Cortex of kidney (tissue), 1 donor: ENCODE measurements at regions not wholly inside any gene's neighbourhood (a gene's known extent, or its start where the extent isn't known, plus 50 kb on each side); places are given as distances from the start of the nearest gene placed in this dataset.
"Not testable (repeated sequence)": the region's sequence is repeated elsewhere in the genome, so short reads cannot be mapped to it uniquely, and the experiment has no call there.

Experiments
- DNase-seq: peaks from one replicate; lab custom pipeline; 2025; lab: John Stamatoyannopoulos, UW

DNA sequence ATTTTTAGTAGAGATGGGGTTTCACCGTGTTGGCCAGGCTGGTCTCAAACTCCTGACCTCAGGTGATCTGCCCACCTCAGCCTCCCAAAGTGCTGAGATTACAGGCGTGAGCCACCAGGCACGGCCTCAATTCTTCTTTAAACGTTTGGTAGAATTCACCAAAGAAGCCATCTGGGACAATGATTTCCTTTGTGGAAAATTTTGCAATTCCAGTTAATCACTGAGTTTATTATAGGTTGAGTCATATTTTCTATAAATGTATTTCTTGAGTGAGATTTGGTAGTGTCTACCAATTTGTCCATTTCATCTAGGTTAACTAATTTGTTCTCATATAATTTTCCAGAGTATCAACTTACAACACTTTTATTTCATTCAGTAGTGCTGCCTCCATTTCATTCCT lies 683.9 kb upstream of the TMEM132C start:
- no peak for DNase-seq

- DNase-seq, result no peak
Observed at GRCh38 chr12:127588249-127588648, 678.7 kb upstream of the TMEM132C start.

- no peak for DNase-seq
Observed at GRCh38 chr12:127589541-127589940, 677.4 kb upstream of the TMEM132C start.

DNA sequence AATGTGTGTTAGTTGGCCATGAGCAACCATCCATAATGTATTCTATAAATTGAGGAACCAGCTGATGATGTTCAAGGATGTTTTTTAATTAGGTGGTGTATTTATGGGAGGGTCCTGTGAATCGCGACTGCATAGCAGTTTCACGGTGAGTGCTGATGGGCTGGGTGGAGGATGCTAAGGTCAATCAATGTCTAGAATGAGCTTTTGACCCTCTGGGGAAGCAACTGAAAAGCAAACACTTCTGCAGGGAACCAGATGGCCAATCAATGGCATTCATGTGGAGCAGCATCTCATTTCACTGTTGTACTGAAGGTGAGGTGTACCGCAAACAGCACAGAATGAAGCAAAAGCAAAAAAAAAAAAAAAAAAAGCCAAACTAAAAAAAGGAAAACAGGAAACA lies 676.1 kb upstream of the TMEM132C start:
- no peak for DNase-seq

- DNase-seq, result no peak
Observed at GRCh38 chr12:127592245-127592644, 674.7 kb upstream of the TMEM132C start.

GRCh38 chr12:127594351-127594970 lies 672.5 kb upstream of the TMEM132C start:
- DNase-seq, result no peak

- DNase-seq, result no peak
Observed at GRCh38 chr12:127595506-127595905, 671.5 kb upstream of the TMEM132C start.

GRCh38 chr12:127596891-127597290 lies 670.1 kb upstream of the TMEM132C start:
- DNase-seq, result no peak

GRCh38 chr12:127599436-127599835 lies 667.5 kb upstream of the TMEM132C start:
- DNase-seq, result no peak

DNA sequence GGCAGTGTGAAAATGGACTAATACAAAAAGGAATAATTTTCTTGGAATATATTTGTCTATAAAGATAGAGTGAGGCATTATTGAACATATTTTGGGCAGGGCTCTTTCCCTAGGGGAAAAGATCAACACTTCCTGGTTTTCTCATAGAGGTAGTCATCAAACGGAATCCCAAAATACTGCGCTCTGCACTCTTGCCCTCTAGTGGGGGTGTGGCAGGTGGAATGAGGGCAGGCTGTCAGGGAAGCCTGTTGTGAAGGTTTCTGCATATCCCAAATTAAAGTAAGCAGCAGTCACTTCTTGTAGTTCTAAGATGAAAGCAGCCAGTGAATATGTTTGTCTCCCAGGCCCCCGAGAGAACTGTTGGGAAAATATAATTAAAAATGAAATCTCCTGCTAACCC lies 666.8 kb upstream of the TMEM132C start:
- DNase-seq, result no peak

- DNase-seq, result no peak
Observed at GRCh38 chr12:127606476-127607015, 660.4 kb upstream of the TMEM132C start.

DNA sequence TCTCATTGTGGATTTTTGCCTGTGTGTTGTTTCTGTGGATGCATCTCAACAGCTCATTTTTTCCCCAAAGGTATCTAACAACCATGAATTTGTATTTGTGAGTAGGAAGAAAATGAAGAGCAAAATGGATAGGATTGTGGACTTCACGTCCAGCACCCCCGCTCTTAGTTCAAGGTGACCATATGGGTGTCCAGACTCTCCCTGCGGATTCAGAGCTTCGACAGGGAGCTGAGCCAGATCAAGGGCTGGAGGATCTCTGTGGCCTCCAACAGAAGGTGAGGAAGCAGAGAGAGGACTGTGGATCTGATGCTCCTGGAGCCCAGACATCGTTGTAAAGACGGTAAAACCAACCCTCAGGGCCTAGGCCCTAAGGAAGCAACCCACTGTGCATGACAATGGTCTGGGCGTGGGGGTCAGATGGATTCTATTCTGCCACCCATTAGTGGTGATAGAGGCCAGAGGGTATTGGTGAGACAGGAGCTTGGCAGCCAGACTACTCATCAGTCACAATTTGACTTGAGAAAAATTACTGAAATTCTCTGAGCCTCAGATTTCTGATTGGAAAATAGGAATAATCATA lies 659.7 kb upstream of the TMEM132C start:
- DNase-seq, result no peak

GRCh38 chr12:127608359-127608758 lies 658.6 kb upstream of the TMEM132C start:
- not testable (repeated sequence) for DNase-seq

DNA sequence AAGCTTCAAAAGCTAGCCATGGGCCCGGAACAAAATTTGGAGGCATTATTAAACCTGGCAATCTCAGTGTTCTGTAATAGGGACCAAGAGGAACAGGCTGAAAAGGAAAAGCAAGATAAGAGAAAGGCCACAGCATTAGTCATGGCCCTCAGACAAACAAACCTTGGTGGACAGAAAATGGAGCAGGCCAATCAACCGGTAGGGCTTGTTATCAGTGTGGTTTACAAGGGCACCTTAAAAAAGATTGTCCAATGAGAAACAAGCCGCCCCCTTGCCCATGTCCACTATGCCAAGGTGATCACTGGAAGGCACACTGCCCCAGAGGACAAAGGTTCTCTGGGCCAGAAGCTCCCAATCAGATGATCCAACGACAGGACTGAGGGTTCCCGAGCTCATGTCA lies 653.9 kb upstream of the TMEM132C start:
- no peak for DNase-seq

DNA sequence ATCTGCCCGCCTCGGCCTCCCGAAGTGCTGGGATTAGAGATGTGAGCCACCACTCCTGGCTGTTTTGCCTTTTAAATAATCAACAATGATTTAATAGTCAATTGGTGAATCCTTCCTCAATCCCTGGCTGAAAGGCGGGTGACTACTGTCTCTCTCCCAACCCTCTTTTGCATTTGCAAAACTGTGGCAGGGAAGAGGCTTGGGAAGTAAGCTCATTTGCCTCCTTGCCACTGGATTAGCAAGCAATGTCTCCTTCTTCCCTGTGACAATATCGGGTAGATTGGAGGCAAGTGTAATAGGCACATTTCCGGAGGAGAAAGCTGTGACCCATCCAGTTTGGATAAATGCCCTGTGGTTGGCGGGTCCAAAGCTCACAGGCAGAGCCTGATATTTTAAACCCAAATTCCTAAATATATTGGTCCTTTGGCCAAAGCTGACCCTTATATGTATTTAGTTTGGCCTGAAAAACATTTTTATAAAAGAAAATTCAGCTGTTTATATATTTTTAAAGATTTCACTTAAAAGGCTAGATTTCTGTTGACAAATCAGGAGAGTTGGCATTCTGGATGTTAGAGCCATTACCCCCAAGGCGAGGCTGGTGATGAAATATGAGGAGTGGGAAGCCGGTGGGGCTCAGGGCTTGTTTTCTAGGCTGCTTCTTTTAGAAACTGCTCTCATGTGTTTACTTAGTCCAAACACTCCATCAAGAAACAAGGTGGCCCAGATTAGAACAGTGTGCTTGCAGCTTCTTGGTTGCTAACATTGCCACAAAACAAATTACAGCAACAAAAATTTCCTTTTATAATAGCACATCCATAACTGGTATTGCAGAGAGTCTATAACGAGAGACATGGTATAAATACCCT lies 646.9 kb upstream of the TMEM132C start:
- DNase-seq, result no peak

GRCh38 chr12:127620735-127621355 lies 646.1 kb upstream of the TMEM132C start:
- no peak for DNase-seq

DNA sequence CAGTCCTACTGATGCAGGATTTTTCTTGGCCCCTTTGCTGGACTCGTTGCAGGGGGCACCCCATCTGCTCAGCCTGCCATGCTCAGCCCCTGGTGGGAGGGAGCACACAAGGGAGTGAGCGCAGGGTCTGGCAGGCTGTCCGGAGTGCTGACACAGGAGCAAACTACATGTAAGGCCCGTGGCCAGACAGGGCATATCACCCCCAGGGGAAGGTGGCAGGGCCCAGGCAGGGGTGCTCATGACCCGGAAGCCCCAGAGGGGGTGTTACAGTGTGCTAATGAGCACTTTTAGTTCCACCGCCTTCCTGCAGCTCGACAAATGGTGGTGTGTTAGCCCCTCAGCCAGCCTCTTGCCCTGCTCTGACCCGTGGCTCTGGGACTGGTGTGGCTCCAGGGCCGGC lies 645.6 kb upstream of the TMEM132C start:
- no peak for DNase-seq

DNA sequence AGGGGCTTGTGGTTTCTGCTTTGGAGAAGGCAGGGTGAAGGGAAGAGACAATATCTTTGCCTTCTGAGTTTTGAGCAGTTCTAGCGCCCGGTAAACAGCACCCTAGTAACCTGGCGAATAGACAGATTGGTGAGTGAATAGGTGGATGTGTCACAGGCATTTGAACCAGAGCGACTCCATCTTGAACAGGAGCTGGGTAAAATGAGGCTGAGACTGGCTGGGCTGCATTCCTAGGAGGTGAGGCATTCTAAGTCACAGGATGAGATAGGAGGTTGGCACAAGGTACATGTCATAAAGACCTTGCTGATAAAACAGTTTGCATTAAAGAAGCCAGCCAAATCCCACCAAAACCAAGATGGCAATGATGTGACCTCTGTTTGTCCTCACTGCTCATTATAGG lies 643.6 kb upstream of the TMEM132C start:
- no peak for DNase-seq

DNA sequence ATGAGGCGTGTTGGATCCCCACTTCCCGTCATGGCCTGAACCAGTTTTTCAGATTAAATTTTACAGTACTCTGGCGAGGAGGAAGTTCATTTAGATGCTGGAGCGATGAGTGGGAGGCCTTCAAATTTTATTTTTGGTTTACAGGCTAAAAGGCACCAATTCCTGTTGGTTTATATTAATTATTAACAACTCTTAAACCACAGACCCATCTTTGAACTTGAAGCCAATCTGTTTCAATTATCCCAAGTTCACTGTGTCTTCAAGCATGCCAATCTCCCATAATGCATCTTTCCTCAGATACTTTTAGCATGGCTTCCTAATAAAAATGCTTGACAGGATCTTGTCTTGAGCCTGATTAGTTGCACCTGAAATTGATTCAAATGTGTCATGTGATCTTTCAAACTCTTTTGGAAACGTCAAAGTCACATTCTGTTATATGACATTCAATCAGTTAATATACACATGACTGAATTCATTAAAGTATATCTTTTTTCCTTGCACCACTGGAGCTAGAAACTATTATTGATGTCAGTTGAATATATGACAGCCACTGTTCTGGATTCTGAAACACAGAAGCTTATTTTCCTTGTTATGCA lies 641.7 kb upstream of the TMEM132C start:
- DNase-seq, result no peak

DNA sequence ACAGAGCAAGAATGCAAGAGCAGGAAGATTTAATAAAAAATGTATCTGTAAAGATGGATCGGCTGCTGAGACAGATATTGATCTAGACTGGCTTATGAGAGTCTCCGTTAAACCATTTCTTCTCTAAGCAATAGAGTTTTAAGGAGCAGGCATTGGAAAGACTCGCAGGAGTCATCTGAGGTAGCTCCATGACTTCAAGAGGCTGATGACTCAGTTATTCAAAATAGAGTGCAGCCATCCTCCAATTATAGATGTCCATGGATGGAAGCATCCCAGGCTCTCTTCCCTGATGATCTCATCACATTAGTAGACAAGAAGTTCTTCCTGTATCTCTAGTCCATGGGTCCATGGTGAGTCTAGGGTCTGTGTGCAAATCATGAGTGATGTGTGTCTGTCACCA lies 638.3 kb upstream of the TMEM132C start:
- DNase-seq, result no peak

DNA sequence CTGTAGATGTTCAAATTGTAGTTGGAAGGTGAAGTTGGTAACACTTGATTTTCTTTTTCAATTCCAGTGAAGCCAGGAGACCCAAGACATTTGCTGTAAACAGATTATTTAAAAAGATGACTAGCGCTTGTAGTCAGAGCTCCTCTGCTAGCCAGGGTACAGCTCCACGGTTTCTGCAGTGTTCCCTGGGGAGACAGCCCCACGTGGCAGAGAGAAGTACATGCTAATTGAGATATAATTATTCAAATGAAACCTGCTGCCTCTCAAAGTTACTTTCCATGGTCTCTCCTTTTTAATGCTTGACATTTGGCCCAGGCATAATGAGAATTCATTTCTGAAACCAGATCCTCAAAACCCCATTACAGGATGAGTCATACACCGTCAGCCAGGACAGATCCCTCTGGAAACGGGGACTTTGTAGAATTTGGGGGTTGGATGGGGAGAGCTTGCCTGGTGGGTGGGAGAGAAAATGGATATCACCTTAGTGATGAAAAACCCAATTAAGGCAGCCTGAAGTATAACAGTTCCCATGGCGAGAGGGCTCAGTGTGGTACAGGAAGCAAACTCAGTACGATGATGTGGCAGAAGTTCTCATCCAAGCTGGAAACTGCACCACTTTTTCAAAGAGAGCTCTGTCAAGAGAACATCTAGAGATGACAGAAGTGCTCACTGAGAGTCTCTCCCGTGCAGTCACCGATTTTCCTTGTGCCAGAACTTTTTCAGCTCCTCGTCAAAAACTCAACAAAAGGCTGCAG lies 637.7 kb upstream of the TMEM132C start:
- DNase-seq, result no peak
